Type B pancreatic cell (in vitro differentiated cells): ENCODE measurements at regions not wholly inside any gene's neighbourhood (a gene's known extent, or its start where the extent isn't known, plus 50 kb on each side); places are given as distances from the start of the nearest gene placed in this dataset.
A peak's percentile ranks its signal among the peaks of the same experiment; 100 is the strongest.
"Not testable (repeated sequence)": the region's sequence is repeated elsewhere in the genome, so short reads cannot be mapped to it uniquely, and the experiment has no call there.

ENCODE experiments used
- DNase-seq: peaks from one replicate; pipeline ENCODE4 v3.0.0; 2021; ENCODE audit warnings: mixed read lengths; ENCODE audit not compliant: unreplicated experiment; ENCODE audit errors: extremely low spot score
- H3K27ac Mint-ChIP-seq: 2 replicates; pipeline ENCODE4 v1.8.0; 2021; ENCODE audit warnings: mild to moderate bottlenecking, mixed read lengths
- H3K27me3 Mint-ChIP-seq: 2 replicates; pipeline ENCODE4 v1.8.0; 2021; ENCODE audit warnings: mixed read lengths
- H3K36me3 Mint-ChIP-seq: 2 replicates; pipeline ENCODE4 v1.8.0; 2021; ENCODE audit warnings: mixed read lengths
- H3K4me1 Mint-ChIP-seq: one replicate; pipeline ENCODE4 v1.8.0; 2021; ENCODE audit warnings: mixed read lengths; ENCODE audit not compliant: unreplicated experiment
- H3K4me3 Mint-ChIP-seq: 2 replicates; pipeline ENCODE4 v1.8.0; 2021; ENCODE audit warnings: mild to moderate bottlenecking, mixed read lengths
- H3K9me3 Mint-ChIP-seq: 2 replicates; pipeline ENCODE4 v1.8.0; 2021; ENCODE audit warnings: mixed read lengths

DNA sequence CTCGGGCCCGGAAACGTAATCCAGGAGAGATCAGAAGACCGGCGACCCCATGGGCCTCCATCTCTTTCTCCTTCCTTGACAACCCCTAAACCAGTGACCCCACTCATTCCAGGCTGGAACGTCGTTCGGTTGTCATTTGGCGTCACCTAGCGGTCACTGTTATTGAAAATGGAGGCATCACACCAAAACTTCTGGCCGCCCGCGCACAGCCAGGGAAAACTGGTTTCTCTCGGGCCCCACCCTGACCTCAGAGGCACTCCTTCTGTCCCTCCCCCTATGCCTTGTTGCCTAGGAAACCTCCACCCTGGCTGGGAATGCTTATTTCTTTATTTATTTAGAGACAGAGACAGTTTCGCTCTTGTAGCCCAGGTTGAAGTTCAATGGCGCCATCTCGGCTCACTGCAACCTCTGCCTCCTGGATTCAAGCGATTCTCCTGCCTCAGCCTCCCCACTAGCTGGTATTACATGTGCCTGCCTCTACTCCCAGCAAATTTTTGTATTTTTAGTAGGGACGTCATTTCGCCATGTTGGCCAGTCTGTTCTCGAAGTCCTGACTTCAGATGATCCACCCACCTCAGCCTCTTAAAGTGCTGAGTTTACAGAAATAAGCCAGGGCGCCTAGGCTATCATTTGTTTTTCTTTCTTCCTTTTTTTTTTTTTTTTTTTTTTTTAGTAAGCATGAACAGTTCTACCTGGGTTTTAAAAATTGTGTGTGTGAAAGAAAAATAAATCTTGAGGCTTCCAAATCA is 2144.1 kb upstream of the TPTE start:
- H3K9me3 Mint-ChIP-seq, H3K4me3 Mint-ChIP-seq, H3K27ac Mint-ChIP-seq, DNase-seq, H3K36me3 Mint-ChIP-seq, H3K4me1 Mint-ChIP-seq, H3K27me3 Mint-ChIP-seq: not testable (repeated sequence)

DNA sequence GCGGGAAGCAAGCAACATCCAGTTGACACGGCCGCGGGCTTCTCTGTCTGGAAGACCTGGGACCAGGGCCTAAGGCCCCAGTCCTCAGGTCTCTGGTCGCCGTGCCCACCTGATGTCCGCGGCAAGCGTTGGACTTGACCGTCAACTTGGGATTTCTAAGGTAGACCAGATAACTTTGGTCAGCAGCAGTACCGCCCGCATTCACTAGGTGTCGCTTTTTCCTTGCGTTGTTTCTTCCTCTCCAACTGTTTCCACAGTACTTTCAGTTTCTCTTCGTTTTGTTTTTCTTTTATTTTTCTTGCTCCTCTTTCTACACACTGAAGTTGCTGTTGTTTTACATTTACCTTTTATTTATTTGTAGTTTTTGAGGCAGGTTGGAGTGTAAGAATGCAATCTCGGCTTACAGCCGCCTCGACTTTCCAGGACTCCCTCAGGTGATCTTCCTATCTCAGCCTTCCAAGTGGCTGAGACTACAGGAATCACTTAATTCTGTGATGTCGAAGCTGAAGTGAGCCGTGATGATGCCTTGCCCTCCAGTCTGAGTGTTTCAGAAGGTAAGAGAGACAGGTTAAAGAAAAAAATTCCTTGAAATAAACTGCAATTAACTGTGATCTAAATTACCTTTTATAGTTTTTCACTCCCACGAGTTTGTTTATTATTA is 2140.8 kb upstream of the TPTE start:
- not testable (repeated sequence) for H3K9me3 Mint-ChIP-seq, H3K4me1 Mint-ChIP-seq, DNase-seq, H3K36me3 Mint-ChIP-seq, H3K27me3 Mint-ChIP-seq, H3K27ac Mint-ChIP-seq, H3K4me3 Mint-ChIP-seq

DNA sequence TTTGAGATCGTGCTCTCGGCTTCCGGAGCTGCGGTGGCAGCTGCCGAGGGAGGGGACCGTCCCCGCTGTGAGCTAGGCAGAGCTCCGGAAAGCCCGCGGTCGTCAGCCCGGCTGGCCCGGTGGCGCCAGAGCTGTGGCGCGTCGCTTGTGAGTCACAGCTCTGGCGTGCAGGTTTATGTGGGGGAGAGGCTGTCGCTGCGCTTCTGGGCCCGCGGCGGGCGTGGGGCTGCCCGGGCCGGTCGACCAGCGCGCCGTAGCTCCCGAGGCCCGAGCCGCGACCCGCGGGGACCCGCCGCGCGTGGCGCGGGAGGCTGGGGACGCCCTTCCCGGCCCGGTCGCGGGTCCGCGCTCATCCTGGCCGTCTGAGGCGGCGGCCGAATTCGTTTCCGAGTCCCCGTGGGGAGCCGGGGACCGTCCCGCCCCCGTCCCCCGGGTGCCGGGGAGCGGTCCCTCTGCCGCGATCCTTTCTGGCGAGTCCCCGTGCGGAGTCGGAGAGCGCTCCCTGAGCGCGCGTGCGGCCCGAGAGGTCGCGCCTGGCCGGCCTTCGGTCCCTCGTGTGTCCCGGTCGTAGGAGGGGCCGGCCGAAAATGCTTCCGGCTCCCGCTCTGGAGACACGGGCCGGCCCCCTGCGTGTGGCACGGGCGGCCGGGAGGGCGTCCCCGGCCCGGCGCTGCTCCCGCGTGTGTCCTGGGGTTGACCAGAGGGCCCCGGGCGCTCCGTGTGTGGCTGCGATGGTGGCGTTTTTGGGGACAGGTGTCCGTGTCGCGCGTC is 2133.0 kb upstream of the TPTE start:
- H3K36me3 Mint-ChIP-seq, H3K9me3 Mint-ChIP-seq, H3K27me3 Mint-ChIP-seq, DNase-seq, H3K4me3 Mint-ChIP-seq, H3K27ac Mint-ChIP-seq, H3K4me1 Mint-ChIP-seq: not testable (repeated sequence)

GRCh38 chr21:8388940-8389238 is 2132.5 kb upstream of the TPTE start:
- not testable (repeated sequence) for H3K36me3 Mint-ChIP-seq, H3K4me1 Mint-ChIP-seq, H3K4me3 Mint-ChIP-seq, H3K9me3 Mint-ChIP-seq, H3K27me3 Mint-ChIP-seq, H3K27ac Mint-ChIP-seq, DNase-seq

GRCh38 chr21:8390550-8391171 is 2130.7 kb upstream of the TPTE start:
- H3K4me3 Mint-ChIP-seq, H3K9me3 Mint-ChIP-seq, H3K4me1 Mint-ChIP-seq, H3K27ac Mint-ChIP-seq, H3K36me3 Mint-ChIP-seq, H3K27me3 Mint-ChIP-seq, DNase-seq: not testable (repeated sequence)

DNA sequence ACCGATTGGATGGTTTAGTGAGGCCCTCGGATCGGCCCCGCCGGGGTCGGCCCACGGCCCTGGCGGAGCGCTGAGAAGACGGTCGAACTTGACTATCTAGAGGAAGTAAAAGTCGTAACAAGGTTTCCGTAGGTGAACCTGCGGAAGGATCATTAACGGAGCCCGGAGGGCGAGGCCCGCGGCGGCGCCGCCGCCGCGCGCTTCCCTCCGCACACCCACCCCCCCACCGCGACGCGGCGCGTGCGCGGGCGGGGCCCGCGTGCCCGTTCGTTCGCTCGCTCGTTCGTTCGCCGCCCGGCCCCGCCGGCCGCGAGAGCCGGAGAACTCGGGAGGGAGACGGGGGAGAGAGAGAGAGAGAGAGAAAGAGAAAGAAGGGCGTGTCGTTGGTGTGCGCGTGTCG is 2127.0 kb upstream of the TPTE start:
- not testable (repeated sequence) for H3K9me3 Mint-ChIP-seq, H3K4me3 Mint-ChIP-seq

GRCh38 chr21:8395992-8396391 is 2125.4 kb upstream of the TPTE start:
- not testable (repeated sequence) for H3K4me1 Mint-ChIP-seq, H3K27ac Mint-ChIP-seq, H3K36me3 Mint-ChIP-seq, DNase-seq, H3K9me3 Mint-ChIP-seq, H3K4me3 Mint-ChIP-seq, H3K27me3 Mint-ChIP-seq

More for the DNA sequence above, 2127.0 kb upstream of the TPTE start:
- H3K4me1 Mint-ChIP-seq, H3K27ac Mint-ChIP-seq, H3K27me3 Mint-ChIP-seq, DNase-seq, H3K36me3 Mint-ChIP-seq: not testable (repeated sequence)

DNA sequence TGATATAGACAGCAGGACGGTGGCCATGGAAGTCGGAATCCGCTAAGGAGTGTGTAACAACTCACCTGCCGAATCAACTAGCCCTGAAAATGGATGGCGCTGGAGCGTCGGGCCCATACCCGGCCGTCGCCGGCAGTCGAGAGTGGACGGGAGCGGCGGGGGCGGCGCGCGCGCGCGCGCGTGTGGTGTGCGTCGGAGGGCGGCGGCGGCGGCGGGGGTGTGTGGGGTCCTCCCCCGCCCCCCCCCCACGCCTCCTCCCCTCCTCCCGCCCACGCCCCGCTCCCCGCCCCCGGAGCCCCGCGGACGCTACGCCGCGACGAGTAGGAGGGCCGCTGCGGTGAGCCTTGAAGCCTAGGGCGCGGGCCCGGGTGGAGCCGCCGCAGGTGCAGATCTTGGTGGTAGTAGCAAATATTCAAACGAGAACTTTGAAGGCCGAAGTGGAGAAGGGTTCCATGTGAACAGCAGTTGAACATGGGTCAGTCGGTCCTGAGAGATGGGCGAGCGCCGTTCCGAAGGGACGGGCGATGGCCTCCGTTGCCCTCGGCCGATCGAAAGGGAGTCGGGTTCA is 2122.4 kb upstream of the TPTE start:
- not testable (repeated sequence) for H3K4me1 Mint-ChIP-seq, H3K9me3 Mint-ChIP-seq

DNA sequence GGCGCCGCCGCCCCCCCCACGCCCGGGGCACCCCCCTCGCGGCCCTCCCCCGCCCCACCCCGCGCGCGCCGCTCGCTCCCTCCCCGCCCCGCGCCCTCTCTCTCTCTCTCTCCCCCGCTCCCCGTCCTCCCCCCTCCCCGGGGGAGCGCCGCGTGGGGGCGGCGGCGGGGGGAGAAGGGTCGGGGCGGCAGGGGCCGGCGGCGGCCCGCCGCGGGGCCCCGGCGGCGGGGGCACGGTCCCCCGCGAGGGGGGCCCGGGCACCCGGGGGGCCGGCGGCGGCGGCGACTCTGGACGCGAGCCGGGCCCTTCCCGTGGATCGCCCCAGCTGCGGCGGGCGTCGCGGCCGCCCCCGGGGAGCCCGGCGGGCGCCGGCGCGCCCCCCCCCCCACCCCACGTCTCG is 2121.5 kb upstream of the TPTE start:
- not testable (repeated sequence) for H3K36me3 Mint-ChIP-seq, H3K27me3 Mint-ChIP-seq, H3K4me1 Mint-ChIP-seq, H3K9me3 Mint-ChIP-seq, H3K4me3 Mint-ChIP-seq, H3K27ac Mint-ChIP-seq, DNase-seq

More for the DNA sequence above, 2122.4 kb upstream of the TPTE start:
- DNase-seq, H3K27ac Mint-ChIP-seq, H3K36me3 Mint-ChIP-seq, H3K27me3 Mint-ChIP-seq, H3K4me3 Mint-ChIP-seq: not testable (repeated sequence)

GRCh38 chr21:8401799-8402198 is 2119.6 kb upstream of the TPTE start:
- not testable (repeated sequence) for H3K9me3 Mint-ChIP-seq, DNase-seq, H3K4me1 Mint-ChIP-seq, H3K27me3 Mint-ChIP-seq, H3K36me3 Mint-ChIP-seq, H3K27ac Mint-ChIP-seq, H3K4me3 Mint-ChIP-seq

DNA sequence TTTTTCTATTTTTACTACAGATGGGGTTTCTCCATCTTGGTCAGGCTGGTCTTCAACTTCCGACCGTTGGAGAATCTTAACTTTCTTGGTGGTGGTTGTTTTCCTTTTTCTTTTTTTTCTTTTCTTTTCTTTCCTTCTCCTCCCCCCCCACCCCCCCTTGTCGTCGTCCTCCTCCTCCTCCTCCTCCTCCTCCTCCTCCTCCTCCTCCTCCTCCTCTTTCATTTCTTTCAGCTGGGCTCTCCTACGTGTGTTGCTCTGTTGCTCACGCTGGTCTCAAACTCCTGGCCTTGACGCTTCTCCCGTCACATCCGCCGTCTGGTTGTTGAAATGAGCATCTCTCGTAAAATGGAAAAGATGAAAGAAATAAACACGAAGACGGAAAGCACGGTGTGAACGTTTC is 2115.1 kb upstream of the TPTE start:
- not testable (repeated sequence) for H3K27ac Mint-ChIP-seq, H3K4me3 Mint-ChIP-seq, H3K4me1 Mint-ChIP-seq, H3K9me3 Mint-ChIP-seq, H3K27me3 Mint-ChIP-seq, DNase-seq, H3K36me3 Mint-ChIP-seq

GRCh38 chr21:8411139-8411671 is 2110.2 kb upstream of the TPTE start:
- H3K27me3 Mint-ChIP-seq, H3K9me3 Mint-ChIP-seq, H3K4me3 Mint-ChIP-seq, DNase-seq, H3K36me3 Mint-ChIP-seq, H3K4me1 Mint-ChIP-seq: not testable (repeated sequence)
- H3K27ac Mint-ChIP-seq: peak overlapping the region; percentile 80

DNA sequence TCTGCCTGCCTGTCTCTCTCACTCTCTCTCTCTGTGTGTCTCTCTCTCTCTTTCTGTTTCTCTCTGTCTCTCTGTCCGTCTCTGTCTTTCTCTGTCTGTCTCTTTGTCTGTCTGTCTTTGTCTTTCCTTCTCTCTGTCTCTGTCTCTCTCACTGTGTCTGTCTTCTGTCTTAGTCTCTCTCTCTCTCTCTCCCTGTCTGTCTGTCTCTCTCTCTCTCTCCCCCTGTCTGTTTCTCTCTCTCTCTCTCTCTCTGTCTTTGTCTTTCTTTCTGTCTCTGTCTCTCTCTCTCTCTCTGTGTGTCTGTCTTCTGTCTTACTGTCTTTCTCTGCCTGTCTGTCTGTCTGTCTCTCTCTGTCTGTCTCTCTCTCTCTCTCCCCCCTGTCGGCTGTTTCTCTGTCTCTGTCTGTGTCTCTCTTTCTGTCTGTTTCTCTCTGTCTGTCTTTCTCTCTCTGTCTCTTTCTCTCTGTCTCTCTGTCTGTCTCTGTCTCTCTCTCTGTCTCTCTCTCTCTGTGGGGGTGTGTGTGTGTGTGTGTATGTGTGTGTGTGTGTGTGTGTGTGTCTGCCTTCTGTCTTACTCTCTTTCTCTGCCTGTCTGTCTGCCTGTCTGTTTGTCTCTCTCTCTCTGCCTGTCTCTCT is 2101.3 kb upstream of the TPTE start:
- H3K27me3 Mint-ChIP-seq, H3K9me3 Mint-ChIP-seq, H3K4me1 Mint-ChIP-seq, H3K36me3 Mint-ChIP-seq: not testable (repeated sequence)
- peak overlapping the region; percentile 30 for H3K4me3 Mint-ChIP-seq
- peak; percentile 61 for DNase-seq
- peak overlapping the region; percentile 67 for H3K27ac Mint-ChIP-seq
